GM12878 (cell line): ENCODE measurements at regions not wholly inside any gene's neighbourhood (a gene's known extent, or its start where the extent isn't known, plus 50 kb on each side); places are given as distances from the start of the nearest gene placed in this dataset.

Experiments
- ATAC-seq: fragments of 200-7000 bp; cut with Tn5 transposase; 3 replicates; pipeline ENCODE4 v1.9.1; 2020; ENCODE audit warnings: mild to moderate bottlenecking, moderate library complexity
- BruUV-seq: library from RNA; stranded (reverse); fragments of 400-500 nt; replicated peaks from 2 replicates; lab custom pipeline; 2021; lab: Mats Ljungman, UMichigan
- CTCF ChIA-PET: fragments of 300-600 bp; sonication (Branson Sonifier 250); formaldehyde crosslinking; extraction: SDS; loops from one replicate; lab custom pipeline; 2021; ENCODE audit warnings: inconsistent platforms; lab: Yijun Ruan, JAX
- POLR2A ChIA-PET: fragments of 350-600 bp; formaldehyde crosslinking; extraction: SDS; loops from one replicate; lab custom pipeline; 2021; ENCODE audit warnings: inconsistent platforms; lab: Charles Lee
- RAD21 ChIA-PET: fragments of 300-600 bp; sonication (Branson Sonifier 250); formaldehyde crosslinking; loops from one replicate; lab custom pipeline; 2023; ENCODE audit warnings: antibody characterized with exemption; ENCODE audit not compliant: unreplicated experiment; lab: Charles Lee
- SMC1A ChIA-PET: fragments of 300-600 bp; sonication (Branson Sonifier 250); formaldehyde crosslinking; loops from one replicate; lab custom pipeline; 2023; ENCODE audit not compliant: unreplicated experiment, uncharacterized antibody; lab: Charles Lee
- DNase-seq: peaks from one replicate; pipeline ENCODE4 v3.0.0-alpha.2; 2011; ENCODE audit warnings: low read depth, low spot score
- FAIRE-seq: peaks from 3 replicates; lab custom pipeline; 2011; peaks lifted over from hg19 to GRCh38; lab: Jason Lieb, UNC
- H2AFZ ChIP-seq: 2 replicates; pipeline ENCODE4 v1.6.0; 2011; ENCODE audit warnings: low read depth, low read length, control low read depth; ENCODE audit not compliant: control insufficient read depth
- H3K27ac ChIP-seq: 2 replicates; pipeline ENCODE4 v1.5.1; 2011; ENCODE audit warnings: control low read depth; ENCODE audit not compliant: control insufficient read depth, insufficient read depth
- H3K27me3 ChIP-seq, 2 experiments: replicated peaks in 1 of 2; 2 replicates each; pipeline versions ENCODE4 v1.6.0 to v1.6.1; 2011; ENCODE audit warnings: low read length in 1 of 2; ENCODE audit not compliant: control insufficient read depth in 2 of 2, insufficient read depth in 2 of 2
- H3K36me3 ChIP-seq, 2 experiments: 2 replicates each; pipeline ENCODE4 v1.5.1; 2011; ENCODE audit warnings: low read length in 1 of 2; ENCODE audit not compliant: control insufficient read depth in 2 of 2, insufficient read depth in 2 of 2
- H3K4me1 ChIP-seq: 2 replicates; pipeline ENCODE4 v1.6.1; 2011; ENCODE audit warnings: mild to moderate bottlenecking, low read length, moderate library complexity, mixed read lengths; ENCODE audit not compliant: control insufficient read depth, insufficient read depth
- H3K4me2 ChIP-seq: 2 replicates; pipeline ENCODE4 v1.6.0; 2011; ENCODE audit warnings: control low read depth; ENCODE audit not compliant: control insufficient read depth, insufficient read depth
- H3K4me3 ChIP-seq: fragments of 200-600 bp; sonication (generic); 2 replicates; pipeline ENCODE4 v1.5.1; 2016
- H3K79me2 ChIP-seq: 2 replicates; pipeline ENCODE4 v1.6.0; 2011; ENCODE audit warnings: low read length; ENCODE audit not compliant: control insufficient read depth, insufficient read depth
- H3K9ac ChIP-seq: 2 replicates; pipeline ENCODE4 v1.8.0; 2011; ENCODE audit warnings: low read length, control low read depth, mixed read lengths; ENCODE audit not compliant: control insufficient read depth, insufficient read depth
- H3K9me3 ChIP-seq: replicated peaks from 3 replicates; pipeline ENCODE4 v1.5.1; 2011; ENCODE audit warnings: mild to moderate bottlenecking, low read length; ENCODE audit not compliant: control insufficient read depth, insufficient read depth
- H4K20me1 ChIP-seq: 2 replicates; pipeline ENCODE4 v1.6.0; 2011; ENCODE audit not compliant: control insufficient read depth, insufficient read depth
- CEBPB ChIP-seq, 2 experiments: fragments of 150-350 bp in 1 of 2; IDR thresholded peaks; 2 replicates each; pipeline ENCODE4 v1.6.1; 2012 to 2014; ENCODE audit warnings: low read depth in 2 of 2, low read length in 2 of 2, borderline replicate concordance in 1 of 2, inconsistent platforms in 1 of 2
- CHD4 ChIP-seq: fragments of 200-600 bp; sonication (generic); IDR thresholded peaks from 2 replicates; pipeline ENCODE4 v1.6.1; 2016; ENCODE audit warnings: mild to moderate bottlenecking
- FOXK2 ChIP-seq: fragments of 450-650 bp; IDR thresholded peaks from 2 replicates; pipeline ENCODE4 v1.6.1; 2017; ENCODE audit warnings: mild to moderate bottlenecking, moderate library complexity
- HDAC6 ChIP-seq: fragments of 200-600 bp; sonication (generic); IDR thresholded peaks from one replicate; pipeline ENCODE4 v1.8.0; 2017; ENCODE audit warnings: antibody characterized with exemption; ENCODE audit not compliant: unreplicated experiment
- JUNB ChIP-seq: IDR thresholded peaks from 2 replicates; pipeline ENCODE4 v1.6.1; 2016; ENCODE audit warnings: antibody characterized with exemption, mild to moderate bottlenecking
- MAX ChIP-seq: IDR thresholded peaks from 2 replicates; pipeline ENCODE4 v1.6.1; 2012; ENCODE audit warnings: low read depth, low read length, improper control_type of control experiment
- MEF2B ChIP-seq: fragments of 450-650 bp; IDR thresholded peaks from 2 replicates; pipeline ENCODE4 v1.6.1; 2018; ENCODE audit warnings: mild to moderate bottlenecking, moderate library complexity; ENCODE audit not compliant: partially characterized antibody, poor library complexity, severe bottlenecking
- NFYB ChIP-seq: IDR thresholded peaks from 2 replicates; pipeline ENCODE4 v1.6.1; 2011; ENCODE audit warnings: low read depth, mild to moderate bottlenecking, low read length, improper control_type of control experiment, moderate library complexity; ENCODE audit not compliant: insufficient read depth
- TCF12 ChIP-seq: IDR thresholded peaks from 2 replicates; pipeline ENCODE4 v1.6.1; 2011; ENCODE audit warnings: low read depth, mild to moderate bottlenecking, low read length
- ZNF217 ChIP-seq: fragments of 450-650 bp; IDR thresholded peaks from 2 replicates; pipeline ENCODE4 v1.6.1; 2017; ENCODE audit warnings: antibody characterized with exemption, mild to moderate bottlenecking
- WGBS: methylation state at CpG from one replicate; pipeline ENCODE4 v1.1.6; 2016; ENCODE audit warnings: low lambda C conversion rate; ENCODE audit not compliant: insufficient replicate concordance, insufficient coverage; ENCODE audit errors: missing lambda C conversion rate; 5-methylcytosine and 5-hydroxymethylcytosine counted together
- in situ Hi-C: fragments of 300-500 bp; cut with MboI; formaldehyde crosslinking; loops from 9 replicates; pipeline ENCODE4 v1.14.3; 2018; ENCODE audit warnings: mixed read lengths
- intact Hi-C: fragments of 100-400 bp; cut with micrococcal nuclease; formaldehyde crosslinking; loops from one replicate; pipeline ENCODE4 v1.14.2; 2022; ENCODE audit not compliant: unreplicated experiment
- TF ChIP-seq, protein P1 (sequence below): IDR thresholded peaks from 2 replicates; pipeline ENCODE4 v1.6.1; 2011; ENCODE audit warnings: mild to moderate bottlenecking, low read depth, low read length, moderate library complexity; ENCODE audit not compliant: insufficient replicate concordance

DNA sequence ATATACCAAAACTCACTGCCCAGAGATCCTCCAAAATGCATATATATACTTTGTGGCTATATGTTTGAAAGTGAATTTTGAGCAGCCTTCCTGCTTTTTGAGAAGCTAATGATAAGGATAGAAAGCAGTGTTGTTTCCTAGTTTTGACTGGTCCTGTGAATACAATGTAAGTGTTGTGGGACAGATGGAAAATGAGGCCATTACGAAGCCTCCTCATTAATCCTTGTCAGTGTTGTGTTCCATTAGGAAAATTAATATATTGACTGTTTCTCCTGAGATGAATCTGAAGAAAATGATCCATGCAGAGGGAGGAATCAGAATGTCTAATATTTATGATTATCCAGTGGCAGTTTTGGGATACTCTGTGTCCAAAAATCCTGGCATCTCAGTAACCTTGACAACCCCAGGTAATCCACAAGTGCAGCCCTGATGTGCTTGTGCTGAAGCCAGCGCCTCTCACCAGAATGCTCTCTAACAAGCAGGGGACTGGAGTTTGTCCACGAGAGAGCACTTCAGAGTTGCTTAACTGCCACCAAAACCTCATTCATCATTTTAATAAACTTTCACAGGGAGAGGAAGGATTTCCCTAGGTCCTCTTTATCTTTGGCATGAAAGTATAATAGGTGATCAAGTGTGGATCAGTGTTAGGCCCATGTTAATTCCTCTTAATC, 418.6 kb downstream of the CMPK2 start:
- no peak overlapping the region for H2AFZ ChIP-seq
- CTCF ChIA-PET: no interaction called here

DNA sequence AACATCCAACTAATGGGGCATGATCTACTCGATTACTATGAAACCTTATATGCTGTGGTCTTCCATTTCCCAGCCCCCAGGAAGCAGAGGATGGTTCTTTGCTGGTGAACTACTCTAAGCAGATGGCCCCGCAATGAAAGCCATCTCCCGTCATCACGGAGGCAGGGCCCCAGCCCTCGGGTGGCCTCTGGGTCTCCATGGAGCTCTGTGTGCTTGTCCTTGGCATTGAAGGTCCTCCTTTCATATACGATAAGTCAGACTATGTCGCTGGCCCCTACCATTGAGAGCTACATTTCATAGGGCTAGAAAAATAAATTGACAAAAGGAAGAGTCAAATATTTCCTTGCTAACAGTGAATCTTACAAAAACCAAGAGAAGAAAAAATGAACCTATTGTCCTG, 416.8 kb downstream of the CMPK2 start:
- Histone ChIP-seq H3K4me3 (no peak overlapping the region), H3K9me3 (no peaks in the 10 kb centered on the region), H3K27ac (no peak overlapping the region), H3K27me3 (no peaks in the 10 kb centered on the region), H4K20me1 (no peaks in the 10 kb centered on the region), H3K9ac (no peak overlapping the region), H3K79me2 (no peaks in the 10 kb centered on the region)
- CTCF ChIA-PET: no interaction called here
- RAD21 ChIA-PET: no interaction called here
- no peak for FAIRE-seq
- no TSS peak for BruUV-seq
- TF ChIP-seq NFYB (no peak), CHD4 (no peak), CEBPB (IDR thresholded peaks at IDR 0.05; ENCODE audit: borderline replicate concordance in 1 of 2, low read depth in 2 of 2, low read length in 2 of 2) (no peak), JUNB (no peak), FOXK2 (no peak), ZNF217 (no peak), HDAC6 (no peak), MEF2B (no peak), MAX (no peak)
- TF ChIP-seq, protein P1, sequence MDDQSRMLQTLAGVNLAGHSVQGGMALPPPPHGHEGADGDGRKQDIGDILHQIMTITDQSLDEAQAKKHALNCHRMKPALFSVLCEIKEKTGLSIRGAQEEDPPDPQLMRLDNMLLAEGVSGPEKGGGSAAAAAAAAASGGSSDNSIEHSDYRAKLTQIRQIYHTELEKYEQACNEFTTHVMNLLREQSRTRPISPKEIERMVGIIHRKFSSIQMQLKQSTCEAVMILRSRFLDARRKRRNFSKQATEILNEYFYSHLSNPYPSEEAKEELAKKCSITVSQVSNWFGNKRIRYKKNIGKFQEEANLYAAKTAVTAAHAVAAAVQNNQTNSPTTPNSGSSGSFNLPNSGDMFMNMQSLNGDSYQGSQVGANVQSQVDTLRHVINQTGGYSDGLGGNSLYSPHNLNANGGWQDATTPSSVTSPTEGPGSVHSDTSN: no peak
- TF ChIP-seq, all 136 proteins: peak for 0
- no peaks in the 10 kb centered on the region for H3K4me1 ChIP-seq
- intact Hi-C loops (no loop called here), in situ Hi-C loops (no loop called here)
- 45% methylated on average over 7 of the region's 7 CpGs for WGBS
- ATAC-seq (no peak), DNase-seq (no peak)
- ChIA-PET POLR2A (no interaction called here), SMC1A (no interaction called here)
- H3K4me2 ChIP-seq: no peak overlapping the region
- H3K36me3 ChIP-seq: no peaks in the 10 kb centered on the region
- H2AFZ ChIP-seq: no peak overlapping the region

More for the DNA sequence above, 418.6 kb downstream of the CMPK2 start:
- no peak for TF ChIP-seq TCF12
- no peaks in the 10 kb centered on the region for H3K4me1 ChIP-seq
- no peaks in the 10 kb centered on the region for H3K79me2 ChIP-seq
- WGBS: 24% methylated on average over 3 of the region's 3 CpGs
- POLR2A ChIA-PET: no interaction called here
- no peaks in the 10 kb centered on the region for H3K36me3 ChIP-seq
- no peaks in the 10 kb centered on the region for H3K27me3 ChIP-seq
- intact Hi-C loops: no loop called here
- SMC1A ChIA-PET: interaction anchor here (0.6 to 1.7 kb wide), 2 partner anchors 16 to 408 kb away, joined by 4 read pairs; no protein-coding TSS in a partner anchor
- FAIRE-seq (no peak), ATAC-seq (no peak), DNase-seq (no peak)
- H3K9ac ChIP-seq: no peak overlapping the region
- in situ Hi-C loops: no loop called here
- H3K4me2 ChIP-seq: no peak overlapping the region
- H3K4me3 ChIP-seq: no peak overlapping the region
- RAD21 ChIA-PET: no interaction called here
- H4K20me1 ChIP-seq: no peaks in the 10 kb centered on the region
- no peaks in the 10 kb centered on the region for H3K9me3 ChIP-seq
- no TSS peak for BruUV-seq
- no peak overlapping the region for H3K27ac ChIP-seq
